ENCODE measurements at regions not wholly inside any gene's neighbourhood (a gene's known extent, or its start where the extent isn't known, plus 50 kb on each side); places are given as distances from the start of the nearest gene placed in this dataset.

GRCh38 chr11:115710980-115711379 is 206.8 kb upstream of the CADM1 start:
- no peak for TF ChIP-seq EZH2phosphoT487 (IDR thresholded peaks at IDR 0.05; ENCODE audit: borderline replicate concordance, low read length)
- TF ChIP-seq CTCF (IDR thresholded peaks at IDR 0.05; ENCODE audit: low read depth, low read length, poor library complexity, severe bottlenecking) = no peak
- no peaks in the 10 kb centered on the region for H3F3A ChIP-seq (ENCODE audit: control insufficient read depth, insufficient read depth)
- no peaks in the 10 kb centered on the region for H3K9me2 ChIP-seq (replicated peaks; ENCODE audit: control insufficient read depth, low read length)
- H3K4me3 ChIP-seq (ENCODE audit: low read length) = no peak overlapping the region
- H3K9me3 ChIP-seq (ENCODE audit: control insufficient read depth, insufficient read depth, low read length) = no peaks in the 10 kb centered on the region
- no peaks in the 10 kb centered on the region for H3K79me2 ChIP-seq (ENCODE audit: control insufficient read depth, low read length)
- H3K36me3 ChIP-seq (ENCODE audit: control insufficient read depth, low read length) = no peaks in the 10 kb centered on the region
- no peak overlapping the region for H3K4me2 ChIP-seq (ENCODE audit: low read length)
- H3K4me1 ChIP-seq (ENCODE audit: control insufficient read depth, low read length) = no peaks in the 10 kb centered on the region
- H4K20me1 ChIP-seq (ENCODE audit: control insufficient read depth, insufficient read depth, low read depth, low read length) = no peaks in the 10 kb centered on the region
- no peaks in the 10 kb centered on the region for H3K27me3 ChIP-seq (ENCODE audit: control insufficient read depth, low read length)
- no peak overlapping the region for H3K27ac ChIP-seq (ENCODE audit: low read depth, low read length)

GRCh38 chr11:115710426-115710825 is 206.2 kb upstream of the CADM1 start:
- no peak overlapping the region for H3K4me2 ChIP-seq (ENCODE audit: low read length)
- H3K36me3 ChIP-seq (ENCODE audit: control insufficient read depth, low read length) = no peaks in the 10 kb centered on the region
- no peaks in the 10 kb centered on the region for H3K9me3 ChIP-seq (ENCODE audit: control insufficient read depth, insufficient read depth, low read length)
- H3K4me1 ChIP-seq (ENCODE audit: control insufficient read depth, low read length) = no peaks in the 10 kb centered on the region
- TF ChIP-seq EZH2phosphoT487 (IDR thresholded peaks at IDR 0.05; ENCODE audit: borderline replicate concordance, low read length) (no peak), CTCF (IDR thresholded peaks at IDR 0.05; ENCODE audit: low read depth, low read length, poor library complexity, severe bottlenecking) (no peak)
- H3K9me2 ChIP-seq (replicated peaks; ENCODE audit: control insufficient read depth, low read length) = no peaks in the 10 kb centered on the region
- H3K27me3 ChIP-seq (ENCODE audit: control insufficient read depth, low read length) = no peaks in the 10 kb centered on the region
- H3K4me3 ChIP-seq (ENCODE audit: low read length) = no peak overlapping the region
- no peaks in the 10 kb centered on the region for H4K20me1 ChIP-seq (ENCODE audit: control insufficient read depth, insufficient read depth, low read depth, low read length)
- no peaks in the 10 kb centered on the region for H3F3A ChIP-seq (ENCODE audit: control insufficient read depth, insufficient read depth)
- H3K79me2 ChIP-seq (ENCODE audit: control insufficient read depth, low read length) = no peaks in the 10 kb centered on the region
- no peak overlapping the region for H3K27ac ChIP-seq (ENCODE audit: low read depth, low read length)

GRCh38 chr11:115709297-115709696 is 205.1 kb upstream of the CADM1 start:
- Histone ChIP-seq H3K4me1 (ENCODE audit: control insufficient read depth, low read length) (no peaks in the 10 kb centered on the region), H3K9me2 (replicated peaks; ENCODE audit: control insufficient read depth, low read length) (no peaks in the 10 kb centered on the region), H3K4me3 (ENCODE audit: low read length) (no peak overlapping the region), H3K36me3 (ENCODE audit: control insufficient read depth, low read length) (no peaks in the 10 kb centered on the region), H3K27me3 (ENCODE audit: control insufficient read depth, low read length) (no peaks in the 10 kb centered on the region), H3K4me2 (ENCODE audit: low read length) (no peak overlapping the region), H3K27ac (ENCODE audit: low read depth, low read length) (no peak overlapping the region), H3K9me3 (ENCODE audit: control insufficient read depth, insufficient read depth, low read length) (no peaks in the 10 kb centered on the region), H3F3A (ENCODE audit: control insufficient read depth, insufficient read depth) (no peaks in the 10 kb centered on the region), H4K20me1 (ENCODE audit: control insufficient read depth, insufficient read depth, low read depth, low read length) (no peaks in the 10 kb centered on the region), H3K79me2 (ENCODE audit: control insufficient read depth, low read length) (no peaks in the 10 kb centered on the region)
- TF ChIP-seq EZH2phosphoT487 (IDR thresholded peaks at IDR 0.05; ENCODE audit: borderline replicate concordance, low read length) = no peak
- no peak for TF ChIP-seq CTCF (IDR thresholded peaks at IDR 0.05; ENCODE audit: low read depth, low read length, poor library complexity, severe bottlenecking)

Data from DOHH2 (cell line).